T-helper 9 cell (primary cell): ENCODE measurements at regions not wholly inside any gene's neighbourhood (a gene's known extent, or its start where the extent isn't known, plus 50 kb on each side); places are given as distances from the start of the nearest gene placed in this dataset.

Source experiments
- DNase-seq: peaks from one replicate; pipeline ENCODE4 v3.0.0-alpha.2; 2020

DNA sequence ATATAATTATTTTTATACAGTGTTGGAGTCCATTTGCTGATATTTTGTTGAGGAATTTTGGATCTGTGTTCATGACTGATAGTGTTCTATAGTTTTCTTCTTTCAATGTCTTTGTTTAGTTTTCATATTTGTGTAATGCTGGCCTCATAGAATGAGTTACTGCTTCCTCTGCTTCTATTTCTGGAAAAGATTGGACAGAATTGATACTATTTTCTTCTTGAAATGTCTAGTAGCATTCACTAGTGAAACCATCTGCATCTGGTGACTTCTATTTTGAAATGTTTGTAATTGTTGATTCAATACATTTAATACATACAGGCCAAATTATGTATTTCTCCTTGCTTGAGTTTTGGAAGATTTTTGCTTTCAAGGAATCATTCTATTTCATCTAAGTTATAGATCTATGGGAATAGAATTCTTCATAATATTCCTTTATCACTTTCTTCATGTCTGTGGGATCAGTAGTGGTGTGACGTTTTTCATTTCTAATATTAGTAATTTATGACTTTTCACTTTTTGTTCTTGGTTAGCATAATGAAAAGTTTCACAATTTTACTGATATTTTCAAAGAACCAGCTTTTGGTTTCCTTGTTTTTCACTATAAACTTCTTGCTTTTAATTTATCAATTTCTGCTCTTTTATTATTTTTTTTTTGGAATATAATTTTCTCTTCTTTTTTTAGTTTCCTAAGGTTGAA is 509.9 kb upstream of the VRK2 start:
- DNase-seq = no peak

DNA sequence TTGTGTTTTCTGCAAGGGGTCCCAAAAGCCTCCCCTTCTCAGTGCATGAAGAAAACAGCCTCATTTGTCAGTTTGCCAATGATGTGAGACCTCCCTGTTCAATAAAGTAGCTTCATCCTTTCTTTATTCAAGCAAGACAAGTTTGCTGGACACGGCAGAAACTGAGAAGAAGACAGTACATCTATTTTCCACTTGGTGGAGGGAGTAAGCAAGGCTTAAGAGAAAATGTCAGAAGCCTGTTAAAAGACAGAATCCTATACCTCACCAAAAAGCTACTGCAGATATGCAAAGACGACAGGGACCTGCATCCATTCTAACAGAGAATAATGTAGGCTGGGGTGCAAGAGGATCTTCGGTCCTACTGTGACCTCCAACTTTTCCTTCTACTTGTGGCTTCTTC is 506.8 kb upstream of the VRK2 start:
- no peak for DNase-seq

DNA sequence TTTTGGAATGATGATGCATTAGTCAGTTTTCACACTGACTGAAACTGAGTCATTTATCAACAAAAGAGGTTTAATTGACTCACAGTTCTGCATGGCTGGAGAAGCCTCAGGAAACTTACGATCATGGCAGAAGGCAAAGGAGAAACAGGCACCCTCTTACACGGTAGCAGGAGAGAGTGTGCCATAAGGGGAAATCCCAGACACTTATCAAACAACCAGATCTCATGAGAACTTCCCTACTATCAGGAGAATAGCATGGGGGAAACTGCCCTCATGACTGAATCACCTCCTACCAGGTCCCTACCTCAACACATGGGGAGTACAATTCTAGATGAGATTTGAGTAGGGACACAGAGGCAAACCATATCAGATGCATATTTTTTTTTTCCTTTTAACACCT is 504.5 kb upstream of the VRK2 start:
- no peak for DNase-seq

DNA sequence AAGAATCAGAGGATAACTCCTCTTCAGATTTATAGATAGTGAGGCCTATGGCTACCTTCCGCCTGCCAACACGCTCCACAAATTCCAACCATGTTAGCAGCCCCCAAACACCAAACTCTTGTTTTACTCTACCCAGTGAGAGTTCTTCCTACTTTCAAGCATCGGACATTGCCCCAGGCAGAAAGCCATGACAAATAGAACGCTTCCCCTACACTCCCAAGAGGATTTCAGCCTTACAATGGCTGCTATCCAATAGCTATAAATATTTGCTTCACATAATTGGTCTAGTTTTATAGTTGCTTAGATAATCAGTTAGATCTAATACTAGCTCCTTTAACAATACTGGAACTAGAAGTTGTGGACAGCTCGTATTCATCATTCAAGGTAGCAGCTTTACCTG is 503.4 kb upstream of the VRK2 start:
- DNase-seq = no peak

DNA sequence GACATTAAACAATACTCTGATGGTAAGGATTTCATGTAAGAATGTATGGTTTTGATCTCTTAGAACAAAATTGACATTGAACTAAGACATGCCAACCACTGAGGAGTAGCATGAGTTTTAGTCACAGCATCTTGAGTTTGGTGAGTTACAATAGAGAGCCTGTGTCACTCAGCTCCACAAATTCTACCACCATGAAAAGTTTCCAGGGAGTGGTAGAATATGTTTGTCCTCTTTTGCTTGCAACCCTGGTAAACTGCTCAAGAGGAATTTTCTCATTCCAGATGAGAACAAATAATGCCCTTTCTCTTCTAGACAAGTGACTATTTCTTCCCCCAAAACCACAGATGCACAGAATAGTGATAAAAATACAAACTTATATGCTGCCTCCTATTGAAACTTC is 502.0 kb upstream of the VRK2 start:
- DNase-seq = no peak

DNA sequence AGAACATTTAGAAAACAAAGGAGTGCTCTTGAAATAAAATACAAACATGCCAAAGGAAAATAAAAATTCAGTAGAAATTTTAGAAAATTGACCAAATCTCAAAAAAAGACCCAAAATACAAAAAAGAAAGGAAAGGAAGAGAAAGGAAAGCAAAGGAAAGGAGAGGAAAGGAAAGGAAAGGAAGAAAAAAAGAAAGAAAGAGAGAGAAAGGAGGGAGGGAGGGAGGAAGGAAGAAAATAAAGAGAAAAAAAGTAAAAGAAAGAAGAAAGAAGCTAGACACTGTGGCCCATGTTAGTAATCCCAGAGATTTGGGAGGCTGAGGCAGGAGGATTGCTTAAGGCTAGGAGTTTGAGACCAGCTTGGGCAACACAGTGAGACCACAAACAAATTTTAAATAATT is 500.1 kb upstream of the VRK2 start:
- no peak for DNase-seq

DNA sequence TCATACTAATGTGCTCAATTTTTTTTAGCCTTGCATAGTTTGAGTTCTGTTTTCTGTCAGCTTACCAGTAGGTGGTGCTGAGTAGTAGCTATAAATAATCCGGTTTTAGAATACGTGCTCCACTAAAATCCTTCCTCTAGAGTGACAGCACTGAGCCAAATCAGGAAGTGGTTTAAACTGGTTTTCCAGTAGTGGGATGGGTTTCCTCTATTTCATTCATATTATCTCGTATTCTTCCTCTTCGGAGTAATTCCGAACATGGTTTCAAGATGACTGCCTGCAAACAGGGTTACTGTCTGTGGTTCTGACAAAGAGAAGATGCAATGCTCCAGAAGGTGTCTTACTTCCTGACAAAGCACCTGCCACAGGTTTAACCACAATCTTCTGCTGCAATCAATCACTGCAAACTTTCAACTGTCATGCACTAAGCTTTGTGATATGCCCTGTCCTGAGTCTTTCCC is 496.9 kb upstream of the VRK2 start:
- no peak for DNase-seq

DNA sequence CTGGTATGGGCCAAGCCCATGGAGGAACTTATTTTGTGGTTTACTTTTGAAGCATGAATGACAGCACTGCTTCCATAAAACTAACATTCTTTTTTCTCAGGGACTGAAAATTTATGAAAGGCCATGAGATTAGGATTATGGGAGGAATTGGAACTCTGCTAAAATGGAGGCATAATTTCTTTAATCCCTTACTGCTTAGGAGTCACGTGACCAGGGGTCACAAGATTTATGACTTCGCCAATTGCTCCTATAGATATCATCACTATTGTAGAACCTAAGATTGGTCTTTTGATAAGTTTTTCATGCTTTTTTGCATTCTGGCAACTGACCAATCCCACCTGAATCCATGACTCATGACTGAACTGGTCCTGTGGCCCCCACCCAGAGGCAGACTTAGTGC is 495.7 kb upstream of the VRK2 start:
- no peak for DNase-seq

DNA sequence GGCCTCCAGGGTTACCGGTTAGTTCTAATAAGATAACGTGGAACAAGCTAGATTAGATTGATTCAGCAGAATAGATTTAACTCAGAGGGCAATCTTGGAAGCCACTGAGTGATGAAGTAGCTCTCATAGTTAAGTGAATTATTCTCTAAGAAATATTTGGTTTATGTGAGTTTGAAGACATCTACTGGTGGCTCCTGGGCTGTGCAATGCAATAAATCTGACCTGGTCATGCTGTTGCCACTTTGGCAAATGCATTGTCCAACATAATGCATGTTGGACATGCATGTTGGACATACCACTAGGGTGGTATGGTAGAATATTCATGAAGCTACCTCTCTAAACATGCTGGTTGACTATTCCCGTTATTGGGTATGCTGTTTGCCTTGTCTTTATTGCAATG is 493.7 kb upstream of the VRK2 start:
- no peak for DNase-seq

DNA sequence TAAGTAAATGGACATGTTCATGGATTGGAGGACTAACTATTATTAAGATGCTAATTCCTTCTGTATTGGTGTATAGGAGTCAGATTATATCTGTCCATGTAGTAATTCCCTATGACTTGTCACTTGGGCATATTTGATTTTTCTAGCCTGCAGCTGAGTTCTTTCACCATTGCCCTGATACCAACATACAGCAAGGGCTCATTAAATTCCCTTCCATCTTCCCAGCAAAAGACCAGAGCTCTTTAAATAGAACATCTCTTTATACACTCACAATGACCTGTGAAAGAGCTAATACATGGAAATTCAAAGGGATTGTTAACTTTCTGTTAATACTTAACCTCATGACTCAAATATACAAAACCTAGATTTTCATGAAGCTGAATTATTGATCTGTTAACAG is 492.3 kb upstream of the VRK2 start:
- DNase-seq = no peak

DNA sequence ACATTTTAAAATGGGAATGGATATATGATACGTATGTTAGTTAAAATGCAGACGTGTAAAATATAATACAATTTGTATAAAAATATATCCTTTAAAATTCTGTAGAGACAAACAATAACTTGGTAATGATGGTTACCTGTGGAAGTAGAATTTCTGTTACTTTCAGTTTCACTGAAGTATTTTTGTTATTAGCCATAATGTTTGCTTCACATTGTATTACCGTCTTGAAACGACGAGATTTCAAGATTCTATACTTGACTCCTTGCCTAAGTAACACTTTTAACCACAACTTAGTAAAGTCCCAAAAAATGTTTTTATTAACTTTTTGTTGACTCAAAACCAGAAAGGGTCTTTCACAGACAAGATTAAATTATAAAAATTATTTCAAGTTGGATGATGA is 488.3 kb upstream of the VRK2 start:
- no peak for DNase-seq

DNA sequence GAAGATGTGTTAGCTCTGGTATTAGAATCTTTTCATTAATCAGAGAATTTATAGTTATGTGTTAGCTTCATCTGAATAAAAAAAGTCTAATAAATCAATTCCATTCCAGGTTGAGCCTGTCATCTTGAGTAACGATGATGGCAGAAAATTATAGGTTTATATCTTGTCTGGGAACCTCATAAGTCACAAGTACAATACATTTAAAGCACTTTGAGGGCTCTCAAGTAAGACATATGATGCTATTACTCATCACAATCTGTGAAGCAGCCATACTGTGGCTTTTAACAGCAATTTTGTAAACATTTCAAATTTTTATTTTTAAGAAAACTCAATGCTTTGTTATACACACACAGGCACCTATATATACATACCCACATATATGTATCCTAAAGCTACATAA is 484.1 kb upstream of the VRK2 start:
- DNase-seq = no peak

DNA sequence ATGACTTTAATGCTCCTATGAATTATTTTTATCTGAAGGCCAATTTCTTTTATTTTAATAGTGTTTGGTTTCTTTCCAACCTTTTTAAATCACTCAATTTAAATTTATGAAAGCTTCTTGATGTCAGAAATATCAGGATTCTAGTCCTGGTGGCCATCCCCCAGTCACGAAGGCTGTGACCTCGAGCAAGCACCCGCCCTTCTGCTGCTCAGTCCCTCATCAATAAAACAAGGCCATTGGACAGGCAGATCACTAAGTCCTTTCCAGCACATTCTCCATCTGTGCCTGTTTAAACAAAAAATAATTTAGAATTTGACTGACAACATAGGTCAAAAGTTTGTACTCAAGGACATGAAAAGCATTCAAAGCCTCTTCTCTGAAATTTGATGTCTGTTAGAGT is 483.6 kb upstream of the VRK2 start:
- DNase-seq = no peak

DNA sequence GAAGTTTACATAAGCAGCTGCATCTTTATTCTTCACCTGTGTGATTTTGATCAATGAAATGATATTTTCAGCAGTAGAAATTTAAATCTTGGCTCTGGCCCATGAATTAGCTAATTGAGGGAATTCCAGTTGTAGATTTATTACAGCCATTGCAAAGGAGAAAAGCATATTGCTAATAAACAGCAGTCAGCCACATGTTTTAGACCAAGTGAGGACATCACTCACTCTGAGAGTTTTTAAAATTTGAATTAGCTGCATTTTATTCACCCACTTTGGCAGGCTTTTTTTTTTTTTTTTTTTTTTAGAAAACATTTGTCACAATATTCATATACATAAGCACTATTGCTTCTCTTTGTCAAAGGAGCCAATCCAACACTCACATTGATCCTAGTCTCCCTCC is 479.4 kb upstream of the VRK2 start:
- no peak for DNase-seq

DNA sequence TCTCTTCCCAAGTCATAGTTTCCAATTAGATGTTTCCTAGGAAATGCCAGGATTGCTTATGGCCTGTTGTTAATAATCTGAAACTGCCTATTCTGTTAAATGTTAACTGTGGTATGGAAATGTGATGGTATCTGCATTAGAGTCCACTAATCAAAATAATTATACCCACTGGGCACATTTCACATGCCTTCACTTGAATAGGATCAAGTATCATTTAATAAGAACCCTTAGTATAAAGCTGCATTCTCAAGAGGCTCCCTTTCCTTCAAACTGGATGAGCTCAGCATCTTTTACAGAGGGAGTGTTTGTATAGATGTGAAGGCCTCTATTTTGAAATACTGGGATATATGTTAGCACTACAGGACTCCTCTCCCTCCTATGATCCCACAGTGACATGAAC is 477.2 kb upstream of the VRK2 start:
- no peak for DNase-seq

DNA sequence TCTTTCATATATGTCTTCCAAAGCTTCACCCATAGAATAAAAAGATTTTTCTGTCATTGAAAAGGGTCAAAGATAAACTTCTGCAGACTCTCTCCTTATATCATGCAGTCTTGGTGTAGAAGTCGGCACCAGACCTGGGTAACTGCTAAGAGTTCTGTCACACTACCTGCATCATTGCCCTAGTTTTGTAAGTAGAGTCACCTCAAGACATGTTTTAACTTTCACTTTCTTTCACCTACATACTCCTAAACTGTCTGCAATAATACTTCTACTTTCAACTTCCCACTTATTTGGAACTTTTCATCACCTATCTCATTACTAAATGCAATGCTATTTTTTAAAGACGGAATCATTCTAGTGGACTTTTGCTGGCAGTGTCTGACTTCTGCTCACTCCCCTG is 475.6 kb upstream of the VRK2 start:
- no peak for DNase-seq

DNA sequence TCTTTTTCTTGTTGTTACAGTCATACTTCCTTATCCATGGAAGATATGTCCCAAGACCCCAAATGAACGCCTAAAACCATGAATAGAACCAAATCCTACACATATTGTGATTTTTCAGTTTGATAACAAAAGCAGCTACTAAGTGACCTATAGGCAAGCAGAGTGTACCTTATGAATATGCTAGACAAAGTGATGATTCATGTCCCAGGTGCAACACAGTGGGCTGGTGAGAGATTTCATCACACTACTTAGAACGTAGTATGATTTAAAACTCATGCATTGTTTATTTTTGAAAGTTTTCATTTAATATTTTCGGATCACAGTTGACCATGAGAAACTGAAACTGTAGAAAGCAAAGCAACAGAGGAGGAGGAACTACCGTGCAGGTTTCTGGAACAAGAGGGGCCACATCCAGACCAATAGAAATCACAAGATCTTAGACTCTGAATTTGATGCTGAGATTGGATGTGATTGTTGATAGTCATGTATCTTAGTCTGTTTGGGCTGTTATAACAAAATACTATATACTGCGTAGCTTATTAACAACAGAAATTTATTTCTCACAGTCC is 470.8 kb upstream of the VRK2 start:
- DNase-seq = no peak

DNA sequence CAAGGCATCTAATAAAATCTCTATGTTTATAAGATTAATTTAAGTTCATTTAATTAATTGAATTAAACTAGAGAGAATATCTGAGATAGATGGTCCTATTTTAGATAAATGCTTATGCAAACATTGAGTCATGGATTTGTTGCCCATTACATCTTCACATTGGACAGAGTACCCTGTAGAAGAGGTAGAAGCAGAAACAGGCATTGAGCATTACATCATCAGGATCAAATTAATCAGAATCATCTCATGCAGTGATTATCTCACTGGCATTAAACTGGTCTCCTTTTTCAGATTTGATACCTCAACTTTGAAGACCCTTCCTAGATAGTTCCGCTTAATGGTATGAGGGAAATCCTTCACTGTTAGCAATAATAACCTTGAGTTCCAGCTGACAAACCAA is 469.6 kb upstream of the VRK2 start:
- no peak for DNase-seq

DNA sequence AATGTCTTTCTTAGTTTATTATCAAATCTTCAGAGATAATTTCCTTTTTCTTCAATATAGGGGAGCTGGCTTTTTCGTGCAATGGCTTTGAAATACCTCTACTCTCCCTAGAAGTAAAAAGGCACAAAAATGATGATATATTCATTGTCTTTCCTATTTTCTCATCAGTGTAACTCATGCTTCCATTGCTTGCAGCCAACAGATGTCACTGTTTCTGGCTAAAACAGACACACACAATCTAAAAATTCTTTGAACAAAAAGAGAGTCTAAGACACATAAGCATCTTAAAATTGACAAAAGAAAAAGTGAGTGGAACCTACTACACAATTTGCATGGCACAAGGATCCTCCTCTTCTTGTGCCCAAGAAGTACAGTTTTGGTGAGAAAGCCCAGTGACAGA is 448.7 kb upstream of the VRK2 start:
- no peak for DNase-seq

DNA sequence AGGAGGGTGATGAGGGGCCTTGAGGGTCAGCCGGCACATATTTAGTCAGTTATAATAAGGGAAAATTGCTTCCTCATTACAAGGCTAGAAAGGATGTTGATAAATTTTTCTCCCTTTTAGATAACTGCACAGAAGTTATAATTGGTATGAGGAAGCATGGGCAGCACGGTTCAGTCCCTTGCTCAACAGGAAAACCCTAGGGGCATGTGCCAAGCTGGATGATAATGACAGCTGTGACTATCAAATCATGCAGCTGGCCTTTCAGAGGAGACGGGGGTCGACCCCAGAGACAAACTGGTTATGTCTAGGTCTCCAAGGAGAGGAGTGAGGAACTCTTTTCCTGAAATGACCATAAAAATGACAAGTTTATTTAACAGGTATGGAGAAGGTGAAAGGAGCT is 448.1 kb upstream of the VRK2 start:
- DNase-seq = no peak

DNA sequence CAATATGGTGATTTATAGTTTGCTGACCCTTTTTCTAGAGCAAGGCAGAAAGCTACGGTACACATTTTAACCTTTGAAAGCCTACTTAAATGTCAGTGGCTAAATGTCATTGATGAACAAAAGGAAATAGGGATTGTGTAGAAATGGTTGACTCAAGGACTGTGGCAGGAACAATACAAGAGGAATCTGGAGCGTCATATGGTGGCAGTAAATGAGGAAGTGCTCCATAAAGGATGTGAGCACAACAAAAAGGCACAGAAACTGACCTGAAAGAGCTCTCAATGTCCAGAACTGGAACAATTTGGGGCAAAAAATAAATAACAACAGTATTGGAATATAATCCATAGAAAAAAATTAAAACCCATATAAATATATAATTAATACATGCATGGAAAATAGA is 443.9 kb upstream of the VRK2 start:
- DNase-seq = no peak

DNA sequence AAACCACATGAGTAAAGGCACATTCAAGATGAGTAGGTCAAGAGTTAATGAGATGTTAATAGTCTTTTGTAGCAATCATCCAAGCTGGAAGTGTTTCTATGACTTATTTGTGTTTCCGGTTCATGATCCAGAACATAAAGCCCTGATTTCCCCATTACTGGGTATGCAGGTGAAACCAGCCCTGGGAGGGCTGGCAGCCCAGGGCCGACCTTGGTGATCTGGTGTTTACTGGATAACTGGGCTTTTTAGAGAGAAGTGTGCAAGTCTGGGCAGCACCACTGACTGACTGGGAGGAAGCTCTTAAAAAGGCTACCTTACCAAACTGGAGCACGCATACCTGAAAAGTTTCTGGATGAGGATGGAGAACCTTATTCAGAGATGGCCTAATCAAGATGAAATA is 431.6 kb upstream of the VRK2 start:
- DNase-seq = no peak

DNA sequence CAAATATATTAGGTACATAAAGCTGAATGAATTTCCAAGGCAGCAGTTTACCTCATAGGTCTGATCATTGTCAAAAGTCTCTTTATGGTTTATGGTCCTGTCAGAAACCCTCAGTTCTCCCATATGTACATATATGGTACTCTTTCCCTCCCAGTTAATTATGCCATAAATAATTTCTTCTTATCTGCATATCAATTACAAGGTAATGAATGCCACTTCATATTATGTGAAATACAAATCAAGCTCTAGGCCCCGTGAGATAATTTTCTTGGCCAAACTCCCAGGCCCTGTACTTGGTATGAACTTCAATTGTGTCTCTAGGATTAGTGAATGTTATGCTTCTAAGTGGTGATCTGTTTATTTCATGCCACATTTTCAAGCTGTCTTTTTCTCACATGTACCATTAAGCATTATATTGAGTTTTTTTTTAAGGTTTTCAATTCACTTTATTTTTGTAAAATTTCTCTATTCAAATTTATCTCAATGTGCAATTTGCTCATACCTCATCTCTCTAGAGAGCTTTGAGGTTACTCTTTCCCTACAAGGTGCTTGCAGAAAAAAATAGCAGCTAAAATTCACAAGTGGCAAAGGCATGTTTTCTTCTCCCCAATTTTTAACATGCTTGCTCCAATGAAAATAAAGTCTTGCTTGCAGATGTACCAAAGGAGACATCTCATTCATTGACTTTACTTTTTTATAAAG is 430.6 kb upstream of the VRK2 start:
- no peak for DNase-seq

DNA sequence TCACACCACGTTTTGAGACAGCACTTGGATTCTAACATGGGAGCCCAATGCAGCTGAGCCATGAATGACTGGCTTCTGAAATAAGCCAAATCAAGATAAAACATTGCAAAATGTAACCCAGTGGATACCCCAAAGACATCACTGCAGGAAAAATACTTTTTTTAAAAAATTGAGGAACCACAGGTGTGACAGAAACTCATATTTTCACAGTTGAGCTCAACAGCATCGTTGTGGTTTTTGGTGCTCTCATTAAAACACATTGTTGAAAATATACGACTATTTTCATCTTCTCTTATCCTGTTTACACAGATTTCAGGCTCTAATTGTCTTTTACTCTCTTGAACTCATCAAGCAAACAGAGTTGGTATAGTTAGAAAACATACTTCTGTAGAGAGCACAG is 429.3 kb upstream of the VRK2 start:
- DNase-seq = no peak
